Gastroesophageal sphincter (tissue), 3 donors: ENCODE measurements at regions not wholly inside any gene's neighbourhood (a gene's known extent, or its start where the extent isn't known, plus 50 kb on each side); places are given as distances from the start of the nearest gene placed in this dataset.

Experiments used
- CTCF ChIP-seq, 4 experiments: fragments of 200-600 bp in 2 of 4; fragments of 450-650 bp in 2 of 4; sonication (generic) in 1 of 4; IDR thresholded peaks; one replicate each; pipeline ENCODE4 v1.5.1; 2017 to 2019; ENCODE audit warnings: antibody characterized with exemption in 4 of 4, mild to moderate bottlenecking in 2 of 4, moderate library complexity in 2 of 4
- EP300 ChIP-seq: sonication (generic); formaldehyde crosslinking; IDR thresholded peaks from one replicate; pipeline ENCODE4 v1.6.1; 2017; ENCODE audit warnings: antibody characterized with exemption, mild to moderate bottlenecking
- POLR2A ChIP-seq, 2 donors: fragments of 450-650 bp; IDR thresholded peaks; one replicate each; pipeline ENCODE4 v1.6.1; 2017; ENCODE audit warnings: antibody characterized with exemption in 2 of 2, mild to moderate bottlenecking in 2 of 2, moderate library complexity in 1 of 2
- POLR2AphosphoS5 ChIP-seq: sonication (generic); formaldehyde crosslinking; IDR thresholded peaks from one replicate; pipeline ENCODE4 v1.6.1; 2017; ENCODE audit warnings: antibody characterized with exemption

- TF ChIP-seq CTCF (IDR thresholded peaks at IDR 0.05) (no peak), POLR2A (IDR thresholded peaks at IDR 0.05) (no peak), POLR2AphosphoS5 (no peak), EP300 (no peak)
These were observed 152.8 kb downstream of the CYSLTR2 start for GRCh38 chr13:48806522-48806921.
